ENCODE measurements at regions not wholly inside any gene's neighbourhood (a gene's known extent, or its start where the extent isn't known, plus 50 kb on each side); places are given as distances from the start of the nearest gene placed in this dataset.

GRCh38 chr22:22749167-22749758 is 104.8 kb downstream of the GGTLC2 start:
- Histone ChIP-seq H2BK12ac (ENCODE audit: low read length in 2 of 2) (no peak overlapping the region), H2BK15ac (ENCODE audit: low read depth, poor library complexity, severe bottlenecking) (no peak overlapping the region), H2BK120ac (ENCODE audit: low read depth, low read length) (no peak overlapping the region), H3K4me2 (ENCODE audit: low read length, poor library complexity, severe bottlenecking) (no peak overlapping the region), H3K9me3 (ENCODE audit: control insufficient read depth, low read length) (no peaks in the 10 kb centered on the region), H3K14ac (ENCODE audit: low read length in 2 of 2) (no peak overlapping the region), H2AFZ (ENCODE audit: low read depth, low read length) (no peak overlapping the region), H4K91ac (ENCODE audit: low read length) (no peak overlapping the region), H2BK5ac (ENCODE audit: low read depth, low read length, poor library complexity, severe bottlenecking) (no peak overlapping the region), H3K4ac (ENCODE audit: low read depth in 1 of 2, low read length in 2 of 2) (no peak overlapping the region), H3K4me3 (ENCODE audit: insufficient read depth in 1 of 2, low read depth in 1 of 2, low read length in 2 of 2) (no peak overlapping the region), H3K9ac (ENCODE audit: low read length) (no peak overlapping the region), H3K36me3 (ENCODE audit: control insufficient read depth in 1 of 2, insufficient read depth in 2 of 2, low read depth in 1 of 2, low read length in 2 of 2) (no peaks in the 10 kb centered on the region), H3K27ac (ENCODE audit: low read length, poor library complexity, severe bottlenecking) (no peak overlapping the region), H2AK5ac (ENCODE audit: low read length, severe bottlenecking) (no peak overlapping the region), H3K18ac (ENCODE audit: low read depth in 1 of 2, low read length in 2 of 2) (no peak overlapping the region), H3K23ac (ENCODE audit: low read length in 2 of 2) (no peak overlapping the region), H3K4me1 (ENCODE audit: control insufficient read depth, insufficient read depth, low read depth, low read length) (no peaks in the 10 kb centered on the region), H3K79me1 (replicated peaks; ENCODE audit: low read length, poor library complexity, severe bottlenecking) (no peaks in the 10 kb centered on the region), H4K8ac (ENCODE audit: low read length) (no peak overlapping the region), H3K27me3 (ENCODE audit: control insufficient read depth in 1 of 2, insufficient read depth in 1 of 2, low read length in 2 of 2) (peaks cover 4 to 26% of the 10 kb centered on the region in 2 experiments)
- DNase-seq: no peak
- 46% methylated on average over 7 of the region's 7 CpGs for WGBS

DNA sequence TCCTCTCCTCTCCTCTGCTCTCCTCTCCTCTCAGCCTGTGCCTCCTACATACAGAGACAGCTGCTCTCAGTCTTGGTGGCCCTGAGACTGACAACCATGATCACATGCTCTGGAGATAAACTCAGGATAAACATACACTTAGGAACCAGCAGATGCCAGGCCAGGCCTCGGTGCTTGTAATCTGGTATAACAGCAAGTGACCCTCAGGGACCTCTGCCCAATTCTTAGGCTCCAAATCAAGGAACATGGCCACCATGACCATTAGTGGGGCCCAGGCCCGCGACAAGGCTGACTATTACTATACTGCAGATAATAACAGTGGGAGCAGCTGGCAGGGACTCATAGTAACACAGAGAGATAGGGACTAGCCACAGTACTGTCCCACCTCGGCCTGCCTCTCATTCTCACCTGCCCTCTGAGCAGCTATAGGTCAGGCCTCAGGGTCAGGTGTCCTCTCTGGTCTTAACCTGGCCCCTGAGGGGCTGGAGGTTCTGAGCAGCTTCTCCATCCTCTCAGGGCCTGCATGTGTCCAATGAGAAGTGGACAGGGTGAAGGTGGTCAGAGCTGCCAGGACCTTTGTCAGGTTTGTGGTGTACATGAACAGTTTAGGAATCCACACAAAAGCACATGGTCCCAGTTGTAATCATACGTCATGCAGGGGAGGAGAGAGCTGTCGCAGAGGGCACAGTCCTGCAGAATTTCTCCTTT is 106.1 kb downstream of the GGTLC2 start:
- Histone ChIP-seq H3K14ac (ENCODE audit: low read length in 2 of 2) (no peak overlapping the region), H3K36me3 (ENCODE audit: control insufficient read depth in 1 of 2, insufficient read depth in 2 of 2, low read depth in 1 of 2, low read length in 2 of 2) (no peaks in the 10 kb centered on the region), H2AK5ac (ENCODE audit: low read length, severe bottlenecking) (no peak overlapping the region), H2AFZ (ENCODE audit: low read depth, low read length) (no peak overlapping the region), H3K23ac (ENCODE audit: low read length in 2 of 2) (no peak overlapping the region), H3K4me3 (ENCODE audit: insufficient read depth in 1 of 2, low read depth in 1 of 2, low read length in 2 of 2) (no peak overlapping the region), H3K79me1 (replicated peaks; ENCODE audit: low read length, poor library complexity, severe bottlenecking) (no peaks in the 10 kb centered on the region), H2BK12ac (ENCODE audit: low read length in 2 of 2) (no peak overlapping the region), H3K9me3 (ENCODE audit: control insufficient read depth, low read length) (no peaks in the 10 kb centered on the region), H3K18ac (ENCODE audit: low read depth in 1 of 2, low read length in 2 of 2) (no peak overlapping the region), H3K4me1 (ENCODE audit: control insufficient read depth, insufficient read depth, low read depth, low read length) (no peaks in the 10 kb centered on the region), H2BK5ac (ENCODE audit: low read depth, low read length, poor library complexity, severe bottlenecking) (no peak overlapping the region), H3K27me3 (ENCODE audit: control insufficient read depth in 1 of 2, insufficient read depth in 1 of 2, low read length in 2 of 2) (peaks cover 0 to 13% of the 10 kb centered on the region in 2 experiments), H3K9ac (ENCODE audit: low read length) (no peak overlapping the region), H2BK15ac (ENCODE audit: low read depth, poor library complexity, severe bottlenecking) (no peak overlapping the region), H3K4me2 (ENCODE audit: low read length, poor library complexity, severe bottlenecking) (no peak overlapping the region), H2BK120ac (ENCODE audit: low read depth, low read length) (no peak overlapping the region), H4K8ac (ENCODE audit: low read length) (no peak overlapping the region), H4K91ac (ENCODE audit: low read length) (no peak overlapping the region), H3K4ac (ENCODE audit: low read depth in 1 of 2, low read length in 2 of 2) (no peak overlapping the region), H3K27ac (ENCODE audit: low read length, poor library complexity, severe bottlenecking) (no peak overlapping the region)
- WGBS: 63% methylated on average over 6 of the region's 6 CpGs
- no peak for DNase-seq

DNA sequence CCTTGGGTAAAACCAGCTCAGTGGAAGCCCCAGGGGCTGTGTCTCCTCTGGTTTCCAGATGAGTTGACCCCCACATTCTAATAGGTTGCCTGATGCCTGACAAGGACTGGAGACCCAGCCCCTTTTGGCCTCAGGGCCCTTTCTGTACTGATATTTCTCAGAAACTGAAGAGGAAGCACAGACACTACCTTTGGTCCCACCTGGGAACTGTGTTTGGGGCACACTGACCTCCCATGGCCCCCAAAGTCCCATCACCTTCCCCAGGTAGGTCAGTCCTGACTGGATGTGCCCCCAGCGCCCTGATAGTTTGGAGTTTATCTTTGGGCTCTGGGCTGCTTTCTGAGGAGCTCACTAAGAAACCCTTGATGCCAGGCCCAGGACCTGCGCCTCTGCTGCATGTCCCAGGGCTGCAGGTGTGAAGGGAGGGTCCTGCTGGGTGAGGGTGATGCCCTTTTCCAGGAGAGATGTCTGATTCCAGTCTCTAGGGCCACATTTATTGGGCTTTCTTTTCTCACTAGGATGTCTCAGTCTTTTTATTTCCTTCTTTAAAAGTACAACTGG is 106.7 kb downstream of the GGTLC2 start:
- Histone ChIP-seq H2BK15ac (ENCODE audit: low read depth, poor library complexity, severe bottlenecking) (no peak overlapping the region), H2AFZ (ENCODE audit: low read depth, low read length) (no peak overlapping the region), H3K79me1 (replicated peaks; ENCODE audit: low read length, poor library complexity, severe bottlenecking) (no peaks in the 10 kb centered on the region), H2BK12ac (ENCODE audit: low read length in 2 of 2) (no peak overlapping the region), H3K4ac (ENCODE audit: low read depth in 1 of 2, low read length in 2 of 2) (no peak overlapping the region), H3K36me3 (ENCODE audit: control insufficient read depth in 1 of 2, insufficient read depth in 2 of 2, low read depth in 1 of 2, low read length in 2 of 2) (no peaks in the 10 kb centered on the region), H2BK5ac (ENCODE audit: low read depth, low read length, poor library complexity, severe bottlenecking) (no peak overlapping the region), H2AK5ac (ENCODE audit: low read length, severe bottlenecking) (no peak overlapping the region), H4K91ac (ENCODE audit: low read length) (no peak overlapping the region), H3K18ac (ENCODE audit: low read depth in 1 of 2, low read length in 2 of 2) (no peak overlapping the region), H3K14ac (ENCODE audit: low read length in 2 of 2) (no peak overlapping the region), H3K9ac (ENCODE audit: low read length) (no peak overlapping the region), H3K4me1 (ENCODE audit: control insufficient read depth, insufficient read depth, low read depth, low read length) (no peaks in the 10 kb centered on the region), H3K27me3 (ENCODE audit: control insufficient read depth in 1 of 2, insufficient read depth in 1 of 2, low read length in 2 of 2) (peaks cover 0 to 11% of the 10 kb centered on the region in 2 experiments), H4K8ac (ENCODE audit: low read length) (no peak overlapping the region), H3K23ac (ENCODE audit: low read length in 2 of 2) (no peak overlapping the region), H3K4me3 (ENCODE audit: insufficient read depth in 1 of 2, low read depth in 1 of 2, low read length in 2 of 2) (no peak overlapping the region), H2BK120ac (ENCODE audit: low read depth, low read length) (no peak overlapping the region), H3K4me2 (ENCODE audit: low read length, poor library complexity, severe bottlenecking) (no peak overlapping the region), H3K27ac (ENCODE audit: low read length, poor library complexity, severe bottlenecking) (no peak overlapping the region), H3K9me3 (ENCODE audit: control insufficient read depth, low read length) (no peaks in the 10 kb centered on the region)
- no peak for DNase-seq
- WGBS: 25% methylated on average over 2 of the region's 2 CpGs

GRCh38 chr22:22752199-22752555 is 107.8 kb downstream of the GGTLC2 start:
- WGBS: 71% methylated on average over 1 of the region's 1 CpG

More at GRCh38 chr22:22752199-22752555, 107.8 kb downstream of the GGTLC2 start:
- no peak for DNase-seq
- no peaks in the 10 kb centered on the region for H3K9me3 ChIP-seq (ENCODE audit: control insufficient read depth, low read length)
- H3K4ac ChIP-seq (ENCODE audit: low read depth in 1 of 2, low read length in 2 of 2): no peak overlapping the region
- H2BK12ac ChIP-seq (ENCODE audit: low read length in 2 of 2): no peak overlapping the region
- no peak overlapping the region for H3K4me3 ChIP-seq (ENCODE audit: insufficient read depth in 1 of 2, low read depth in 1 of 2, low read length in 2 of 2)
- H3K9ac ChIP-seq (ENCODE audit: low read length): no peak overlapping the region
- no peak overlapping the region for H2BK15ac ChIP-seq (ENCODE audit: low read depth, poor library complexity, severe bottlenecking)
- no peak overlapping the region for H4K8ac ChIP-seq (ENCODE audit: low read length)
- peaks cover 6 to 9% of the 10 kb centered on the region in 2 experiments for H3K27me3 ChIP-seq (ENCODE audit: control insufficient read depth in 1 of 2, insufficient read depth in 1 of 2, low read length in 2 of 2)
- H3K79me1 ChIP-seq (replicated peaks; ENCODE audit: low read length, poor library complexity, severe bottlenecking): no peaks in the 10 kb centered on the region
- H2AFZ ChIP-seq (ENCODE audit: low read depth, low read length): no peak overlapping the region
- no peaks in the 10 kb centered on the region for H3K4me1 ChIP-seq (ENCODE audit: control insufficient read depth, insufficient read depth, low read depth, low read length)
- H2BK5ac ChIP-seq (ENCODE audit: low read depth, low read length, poor library complexity, severe bottlenecking): no peak overlapping the region
- H3K18ac ChIP-seq (ENCODE audit: low read depth in 1 of 2, low read length in 2 of 2): no peak overlapping the region
- no peaks in the 10 kb centered on the region for H3K36me3 ChIP-seq (ENCODE audit: control insufficient read depth in 1 of 2, insufficient read depth in 2 of 2, low read depth in 1 of 2, low read length in 2 of 2)
- no peak overlapping the region for H2BK120ac ChIP-seq (ENCODE audit: low read depth, low read length)
- H3K4me2 ChIP-seq (ENCODE audit: low read length, poor library complexity, severe bottlenecking): no peak overlapping the region
- no peak overlapping the region for H3K27ac ChIP-seq (ENCODE audit: low read length, poor library complexity, severe bottlenecking)
- no peak overlapping the region for H3K23ac ChIP-seq (ENCODE audit: low read length in 2 of 2)
- no peak overlapping the region for H3K14ac ChIP-seq (ENCODE audit: low read length in 2 of 2)
- H4K91ac ChIP-seq (ENCODE audit: low read length): no peak overlapping the region
- H2AK5ac ChIP-seq (ENCODE audit: low read length, severe bottlenecking): no peak overlapping the region

Measured in mesenchymal stem cell (in vitro differentiated cells and primary cell).